22Rv1 (cell line): ENCODE measurements at regions not wholly inside any gene's neighbourhood (a gene's known extent, or its start where the extent isn't known, plus 50 kb on each side); places are given as distances from the start of the nearest gene placed in this dataset.

Experiments used
- CTCF ChIP-seq: fragments of 450-650 bp; IDR thresholded peaks from 2 replicates; pipeline ENCODE4 v1.5.1; 2017; ENCODE audit warnings: mild to moderate bottlenecking
- ZFX ChIP-seq: fragments of 450-650 bp; IDR thresholded peaks from 2 replicates; pipeline ENCODE4 v1.6.1; 2017; ENCODE audit warnings: antibody characterized with exemption, borderline replicate concordance

- TF ChIP-seq CTCF (no peak), ZFX (no peak)
These were observed 402.0 kb upstream of the SLC35B3 start for GRCh38 chr6:8837343-8837742.
